HG02943 (cell line): ENCODE measurements at regions not wholly inside any gene's neighbourhood (a gene's known extent, or its start where the extent isn't known, plus 50 kb on each side); places are given as distances from the start of the nearest gene placed in this dataset.

ENCODE experiments used
- ATAC-seq: cut with Tn5 transposase; IDR thresholded peaks from one replicate; pipeline ENCODE4 v1.9.1; 2021; ENCODE audit warnings: mild to moderate bottlenecking, low read depth, moderate library complexity; ENCODE audit not compliant: unreplicated experiment

DNA sequence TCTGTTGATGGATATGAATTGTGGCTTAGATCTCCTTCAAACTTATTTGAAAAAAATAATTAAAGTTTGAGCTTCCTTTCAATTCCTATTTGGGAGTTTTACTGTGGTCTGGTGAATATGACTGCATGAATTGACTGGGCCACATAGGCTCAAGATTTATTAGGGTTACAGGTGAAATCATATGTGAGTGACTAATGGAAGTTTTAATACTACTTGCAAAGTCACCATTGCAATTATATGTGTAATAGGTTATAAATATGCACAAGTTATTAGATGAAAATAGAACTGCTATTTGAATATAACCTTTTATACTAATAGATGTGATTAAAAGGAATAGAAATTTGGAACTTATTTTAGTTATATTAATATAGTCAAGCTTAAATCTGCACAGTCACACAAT lies 712.1 kb upstream of the MMS22L start:
- ATAC-seq, result no peak

DNA sequence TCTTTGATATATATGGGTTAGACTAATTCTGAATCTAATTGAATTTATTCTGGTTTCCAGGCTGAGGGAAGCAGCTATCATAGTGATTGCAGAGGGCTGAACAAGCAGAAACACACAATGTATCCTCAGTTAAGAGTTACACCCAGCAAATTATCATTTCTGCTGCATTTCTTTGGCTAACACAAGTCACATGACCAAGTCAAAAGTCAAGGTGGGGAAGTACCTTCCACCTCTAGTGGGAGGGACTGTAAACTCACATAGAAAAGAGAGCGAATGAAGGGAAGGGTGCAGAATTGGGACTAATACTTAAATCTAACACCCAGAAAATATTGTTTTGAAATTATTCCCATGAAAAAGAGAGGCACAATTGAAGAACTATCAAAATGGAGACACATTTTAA lies 719.7 kb upstream of the MMS22L start:
- no peak for ATAC-seq

DNA sequence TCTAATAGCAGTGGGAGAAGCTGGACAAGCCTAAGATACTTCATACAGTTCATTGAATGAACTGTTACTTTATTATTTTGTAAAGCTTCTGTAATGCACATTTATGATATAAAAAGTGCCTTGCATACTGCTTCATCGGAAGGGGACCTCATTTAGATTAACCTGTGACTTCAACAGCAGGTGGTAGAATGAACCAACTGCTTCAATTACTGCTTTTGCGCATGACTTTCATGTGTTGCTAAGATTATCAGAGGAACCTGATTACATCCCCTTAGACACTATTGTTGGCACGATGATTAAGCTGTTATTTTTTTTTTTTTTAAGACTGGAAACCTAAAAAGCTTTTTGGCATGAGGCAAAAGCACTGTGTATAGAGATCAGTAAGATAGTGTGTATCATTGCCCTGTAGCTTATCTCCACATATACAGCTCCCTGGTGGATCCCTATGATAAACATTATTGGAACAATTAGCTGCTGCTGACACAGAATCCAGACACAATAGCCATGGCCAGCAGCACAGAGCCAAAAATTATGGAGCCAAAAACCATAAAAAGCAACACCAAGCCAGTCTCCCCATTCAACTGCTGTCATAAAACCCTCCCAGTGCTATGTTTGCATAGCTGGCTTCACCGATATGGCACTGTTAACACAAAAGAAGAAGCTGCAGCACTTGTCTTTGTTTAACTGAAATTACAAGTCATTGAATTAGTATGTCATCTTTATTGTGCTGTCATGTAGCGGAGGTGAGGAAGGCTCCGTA lies 731.6 kb upstream of the MMS22L start:
- no peak for ATAC-seq

DNA sequence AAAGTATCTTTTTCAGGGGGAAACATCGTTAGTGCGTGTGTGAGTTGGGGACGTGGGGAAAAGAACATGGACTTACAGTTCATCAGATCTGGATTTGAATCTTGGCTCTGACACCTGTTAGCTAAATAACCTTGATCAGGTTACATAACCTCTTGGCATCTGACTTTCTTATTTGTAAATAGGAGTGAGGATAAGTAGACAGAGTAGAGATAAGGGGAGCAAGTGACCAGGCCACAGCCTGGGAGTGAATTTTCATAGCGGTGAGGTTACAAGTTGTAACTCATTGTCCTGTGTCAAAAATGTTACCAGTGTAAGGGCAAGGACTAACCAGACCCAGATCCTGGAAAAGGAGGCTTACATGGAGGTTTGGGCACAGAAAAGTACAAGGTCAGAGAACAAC lies 733.5 kb upstream of the MMS22L start:
- ATAC-seq, result no peak

DNA sequence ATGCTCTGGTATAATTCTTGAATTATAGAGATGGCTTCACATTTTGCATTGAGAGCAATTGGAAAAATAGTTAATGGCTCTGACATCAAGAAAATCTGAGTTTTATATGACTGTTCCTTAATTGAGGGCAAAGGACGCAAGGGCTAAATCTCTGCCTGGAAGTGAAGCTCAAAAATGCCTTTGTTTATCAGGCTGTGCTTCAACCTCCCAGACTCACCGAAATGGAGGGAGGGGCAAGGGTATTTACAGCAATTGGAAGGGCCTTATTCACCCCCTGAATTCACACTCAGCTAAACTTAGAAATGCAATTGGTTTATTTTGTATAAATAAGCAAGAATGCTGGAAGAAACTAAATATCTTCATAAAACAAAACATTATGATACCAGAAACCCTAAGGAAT lies 737.2 kb upstream of the MMS22L start:
- ATAC-seq, result no peak

DNA sequence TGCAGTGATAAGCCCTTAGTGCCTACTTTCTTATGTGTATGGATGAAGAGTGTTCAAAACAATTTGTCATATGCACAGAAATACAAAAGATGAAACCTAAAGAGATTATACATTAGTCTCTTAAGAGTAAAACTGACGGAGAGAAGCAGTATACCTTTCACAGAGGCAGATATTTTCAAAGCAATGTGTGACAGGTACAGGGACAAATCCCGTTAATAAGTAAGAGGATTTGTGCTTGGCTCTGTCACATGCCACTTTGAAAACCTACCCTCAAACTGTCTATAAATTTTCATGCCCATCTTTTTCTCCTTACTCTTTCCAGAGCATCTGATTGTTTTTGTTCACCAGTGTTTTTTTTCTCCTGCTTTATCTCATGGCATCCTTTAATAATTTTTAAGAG lies 741.3 kb upstream of the MMS22L start:
- ATAC-seq, result no peak

DNA sequence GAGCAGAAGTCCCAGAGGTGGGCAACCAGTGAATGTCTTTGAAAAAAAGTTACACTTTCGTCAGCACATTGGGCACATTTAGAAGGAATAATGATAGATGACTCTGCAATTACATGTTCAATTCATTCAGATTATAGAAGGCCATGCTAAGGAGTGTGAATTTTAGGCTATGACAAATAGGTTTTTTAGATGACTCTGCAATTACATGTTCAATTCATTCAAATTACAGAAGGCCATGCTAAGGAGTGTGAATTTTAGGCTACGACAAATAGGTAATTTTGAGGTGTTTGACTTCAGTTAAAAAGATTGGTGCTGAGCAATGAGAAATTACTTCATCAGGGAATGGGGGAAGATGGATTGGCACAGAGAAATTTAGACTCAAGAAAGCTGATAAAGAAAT lies 744.9 kb upstream of the MMS22L start:
- no peak for ATAC-seq

DNA sequence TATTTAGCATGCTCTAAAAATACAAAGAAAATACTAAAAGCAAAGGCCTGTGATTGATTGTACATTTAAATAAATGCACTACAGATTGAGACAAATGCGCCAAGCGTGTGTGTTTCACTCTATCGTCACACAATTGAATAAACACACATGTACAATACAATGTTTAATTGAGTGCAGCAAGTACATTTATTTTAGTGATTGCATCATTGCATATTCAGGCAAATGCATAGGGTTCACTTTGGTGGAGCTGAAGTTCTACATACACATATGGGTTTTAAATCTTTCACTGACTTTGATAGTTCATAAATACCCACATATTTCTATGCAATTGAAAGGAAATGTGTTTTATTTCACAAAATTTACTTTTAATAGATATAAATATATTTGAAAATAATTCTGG lies 750.6 kb upstream of the MMS22L start:
- no peak for ATAC-seq

DNA sequence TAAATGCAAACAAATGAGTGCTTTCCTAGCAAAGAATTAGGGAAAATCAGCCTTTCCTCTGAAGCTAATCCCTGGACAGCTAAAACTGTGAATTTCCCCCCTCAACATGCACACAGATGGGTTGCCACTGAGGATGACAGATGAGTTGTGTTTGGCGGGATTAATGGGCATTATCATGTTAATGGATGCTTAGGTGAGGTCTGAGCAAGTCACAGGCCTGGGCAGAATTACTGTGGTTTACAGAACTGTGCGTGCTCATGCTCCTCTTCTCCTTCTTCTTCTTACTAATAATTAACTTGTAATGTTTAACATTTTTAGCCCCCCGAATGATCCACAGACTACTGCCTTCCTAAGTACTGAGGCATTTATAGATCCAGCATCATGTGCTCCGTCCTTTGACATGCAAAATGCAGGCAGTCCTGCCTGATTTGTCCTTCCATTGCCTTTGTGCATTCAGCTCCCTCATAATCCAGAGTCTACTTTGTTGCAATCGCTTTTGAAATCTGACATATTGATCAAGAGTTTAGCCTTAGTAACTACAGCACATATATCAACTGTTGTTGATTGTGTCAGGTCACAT lies 753.4 kb upstream of the MMS22L start:
- no peak for ATAC-seq

DNA sequence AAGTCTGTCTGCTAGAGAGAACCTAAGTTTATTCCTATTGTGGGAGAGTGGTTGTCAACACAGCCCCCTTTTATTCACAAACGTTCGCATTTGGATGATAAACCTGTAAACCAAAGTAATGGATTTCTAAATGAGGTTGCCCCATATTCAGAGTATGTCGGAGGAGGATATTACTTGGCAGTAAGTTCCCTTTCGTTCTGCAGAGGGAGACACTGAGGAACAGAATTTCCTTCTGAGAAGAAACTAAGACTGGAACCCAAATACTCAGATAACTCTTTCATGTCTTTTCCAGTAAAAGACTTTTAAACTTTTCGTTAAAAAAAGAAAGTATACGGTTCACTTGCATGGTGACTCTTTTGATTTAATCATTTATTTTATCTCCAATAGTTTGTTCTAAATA lies 754.6 kb upstream of the MMS22L start:
- no peak for ATAC-seq

DNA sequence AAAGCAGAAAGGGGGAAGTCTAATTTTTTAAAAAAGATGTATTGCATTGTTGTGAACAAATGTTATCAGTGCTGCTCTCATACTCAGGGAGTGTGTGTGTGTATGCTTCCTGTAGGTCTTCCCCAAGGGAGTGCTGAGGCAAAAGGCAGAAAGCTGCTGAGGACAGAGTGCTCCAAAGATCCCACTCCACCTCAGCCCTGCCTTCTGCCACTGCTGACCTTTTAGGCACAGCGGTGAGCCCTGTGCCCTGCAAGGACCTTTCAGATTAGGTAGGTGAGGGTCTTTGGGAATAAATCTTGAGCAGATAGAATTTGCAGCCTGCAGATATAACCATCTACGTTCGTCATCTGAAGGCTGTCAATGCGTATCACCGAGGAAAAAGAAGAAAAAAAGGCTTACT lies 756.4 kb upstream of the MMS22L start:
- no peak for ATAC-seq

DNA sequence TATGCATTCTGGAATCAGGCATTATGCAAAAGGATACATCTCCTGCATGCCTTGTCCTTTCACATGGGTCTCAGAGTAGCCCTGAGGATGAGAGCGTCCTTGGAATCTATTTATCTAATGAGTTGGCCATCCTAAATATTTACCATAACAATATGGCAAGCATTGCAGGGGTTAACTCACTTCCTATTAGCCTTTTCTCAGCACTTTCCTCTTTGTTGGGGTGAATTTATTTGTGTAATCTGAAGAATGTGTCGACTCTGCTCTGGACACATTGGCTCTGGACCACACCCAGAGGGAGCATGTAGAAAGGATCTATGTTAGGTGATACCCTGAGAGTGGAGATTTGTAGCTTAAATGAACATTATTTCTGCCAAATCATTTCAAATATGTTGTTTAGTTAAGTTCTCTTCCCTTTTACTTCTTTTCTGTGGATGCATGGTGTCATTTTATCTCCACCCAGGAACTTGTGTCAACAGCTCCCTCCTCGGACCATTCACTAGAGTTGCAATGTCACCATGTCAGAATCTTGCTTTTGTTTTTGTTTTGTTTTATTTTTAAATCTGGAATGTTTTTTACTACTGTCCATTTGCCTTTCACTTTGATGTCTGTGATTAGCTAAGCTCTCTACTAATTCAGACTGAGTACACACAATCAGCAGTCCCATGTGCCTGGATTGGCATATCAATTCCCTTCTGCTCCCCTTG lies 757.0 kb upstream of the MMS22L start:
- ATAC-seq, result no peak

DNA sequence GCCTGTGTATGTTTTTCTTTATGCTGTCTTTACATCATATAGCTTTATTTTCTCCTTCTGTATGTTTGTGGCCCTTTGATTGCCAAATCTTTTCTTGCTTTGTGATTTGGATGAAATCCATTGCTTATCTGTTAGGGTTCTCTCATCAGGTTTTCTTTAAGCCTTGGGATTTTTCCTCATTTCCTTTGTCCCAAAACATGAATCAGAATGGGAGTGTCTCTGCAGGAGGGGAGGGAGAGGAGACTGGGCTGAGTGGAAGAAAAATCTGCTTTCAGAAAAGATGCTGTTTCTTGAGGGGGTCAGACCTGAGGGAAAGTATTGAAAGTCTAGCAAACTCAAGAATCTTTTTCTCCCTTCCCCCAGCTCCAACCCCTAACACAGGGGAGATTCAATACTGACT lies 758.0 kb upstream of the MMS22L start:
- ATAC-seq, result no peak

DNA sequence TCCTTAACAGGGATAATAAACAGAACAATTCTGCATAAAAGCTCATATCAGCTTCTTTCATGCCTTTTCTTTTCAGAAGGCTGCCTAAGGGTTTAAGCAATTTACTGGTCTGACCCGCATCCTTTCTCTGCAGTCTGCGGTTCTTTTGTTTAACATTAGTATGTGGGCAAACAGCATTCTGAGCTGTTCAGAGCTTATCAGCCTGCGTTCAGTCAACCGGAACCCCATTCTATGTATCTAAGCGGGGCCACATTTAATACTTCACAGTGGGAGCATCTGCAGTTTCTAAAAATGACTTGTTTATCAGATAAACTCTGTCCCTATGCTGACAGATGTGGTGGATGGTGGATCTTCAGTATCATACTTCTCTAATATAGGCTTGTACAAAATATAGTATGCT lies 758.9 kb upstream of the MMS22L start:
- ATAC-seq, result no peak

DNA sequence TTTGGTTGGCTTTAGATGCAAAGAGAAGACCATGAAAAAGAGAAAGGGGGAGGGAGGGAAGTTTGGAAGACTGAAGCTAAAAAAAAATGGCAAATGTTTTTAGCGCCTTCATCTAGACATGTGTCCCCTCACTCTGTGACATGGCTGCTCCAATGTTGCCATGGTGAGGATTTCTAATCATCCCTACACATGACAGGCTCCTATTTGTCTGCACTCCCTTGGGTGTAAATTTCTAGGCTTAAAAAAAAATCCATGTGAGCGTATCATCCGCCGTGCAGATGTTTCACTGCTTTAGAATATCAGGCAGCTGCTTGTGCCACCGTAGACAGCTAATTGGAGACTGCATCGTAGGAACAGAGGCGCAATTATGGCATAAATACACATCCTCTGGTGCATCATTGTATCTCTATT lies 761.1 kb upstream of the MMS22L start:
- ATAC-seq, result no peak

DNA sequence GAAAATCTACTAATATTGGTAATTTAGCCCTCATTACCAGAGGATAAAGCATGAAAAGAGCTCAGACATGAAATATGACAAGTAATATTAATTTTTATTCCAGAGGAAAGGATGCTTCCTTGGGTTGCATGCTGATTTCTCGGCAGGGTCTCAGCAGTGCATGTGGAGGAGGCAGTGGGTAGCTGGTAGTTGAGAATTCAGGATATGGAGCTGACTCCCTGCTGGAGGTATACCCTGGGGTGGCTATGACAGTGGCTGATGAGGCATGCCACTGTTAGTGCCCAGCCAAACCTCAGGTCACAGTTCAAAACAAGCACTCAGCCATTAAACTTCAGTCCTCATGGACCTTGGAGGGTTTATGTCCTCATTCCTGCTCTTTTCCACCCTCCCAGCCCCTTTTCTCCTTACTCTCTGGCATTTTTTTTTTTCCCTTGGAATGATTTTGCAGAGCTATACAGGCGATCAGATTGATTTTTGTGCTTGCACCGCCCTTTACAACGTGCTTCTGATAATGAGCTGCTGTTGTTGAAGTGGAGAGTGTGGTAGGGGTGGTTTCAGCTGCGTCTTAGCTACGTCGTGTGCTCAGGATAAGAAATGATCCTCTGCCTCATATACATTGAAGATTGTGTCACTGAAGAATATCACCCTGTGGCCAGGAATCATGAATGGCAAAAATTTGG lies 761.9 kb upstream of the MMS22L start:
- ATAC-seq, result no peak

DNA sequence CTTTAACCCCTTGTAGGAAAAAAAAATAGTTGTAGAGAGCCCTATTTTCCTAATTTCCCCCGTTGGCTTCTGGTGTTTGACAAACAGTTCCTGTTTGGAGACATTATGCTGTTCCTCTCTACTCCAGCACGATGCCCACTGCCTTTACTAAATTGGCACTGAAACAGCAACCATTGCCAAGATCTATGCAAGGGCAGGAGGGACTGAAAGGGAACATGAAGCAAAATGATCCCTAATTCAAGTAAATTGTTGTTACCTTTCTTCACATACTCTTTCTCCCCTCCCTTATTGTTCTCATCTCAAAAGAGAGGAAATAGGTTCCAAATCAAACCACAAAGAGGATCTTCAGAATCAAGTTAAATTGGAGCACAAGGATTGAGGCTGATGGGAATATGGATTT lies 764.1 kb upstream of the MMS22L start:
- ATAC-seq, result no peak

DNA sequence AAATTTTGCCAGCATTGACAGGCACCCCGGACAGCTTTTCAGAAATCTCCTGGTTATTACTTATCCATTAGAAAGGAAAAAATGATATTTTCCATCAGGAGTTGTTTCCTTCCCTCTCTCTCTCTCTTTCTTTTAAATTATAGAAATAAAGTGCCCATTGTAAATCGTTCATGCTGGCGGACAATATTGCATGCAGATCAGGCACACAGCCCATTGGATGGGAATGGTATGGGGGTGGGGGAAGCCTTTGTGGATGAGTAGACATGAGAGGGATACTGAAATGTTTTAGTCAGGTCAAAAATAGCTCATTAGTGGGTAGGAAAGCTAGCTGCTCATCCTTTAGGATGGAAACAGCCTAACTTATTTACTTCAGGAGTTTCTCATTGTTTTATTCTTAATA lies 764.9 kb upstream of the MMS22L start:
- ATAC-seq, result no peak

DNA sequence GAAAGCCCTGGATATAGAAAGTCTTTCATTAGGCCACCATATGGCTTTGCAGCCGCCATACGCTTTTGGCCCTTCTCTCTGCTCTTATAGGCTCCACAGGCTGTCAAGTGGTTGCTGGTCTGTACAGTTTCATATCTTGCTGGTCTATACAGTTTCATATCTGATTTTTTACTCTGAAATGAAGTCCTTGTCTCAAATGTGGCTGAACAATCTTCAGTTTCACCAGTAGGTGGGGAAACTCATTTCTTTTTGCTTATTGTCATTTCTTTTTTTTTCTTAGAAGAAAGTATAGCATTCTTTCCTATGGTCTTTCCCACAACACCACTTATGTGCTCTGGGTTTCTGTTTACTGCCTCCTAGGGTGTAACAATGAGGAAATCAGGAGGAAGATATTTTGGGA lies 771.4 kb upstream of the MMS22L start:
- ATAC-seq, result no peak

DNA sequence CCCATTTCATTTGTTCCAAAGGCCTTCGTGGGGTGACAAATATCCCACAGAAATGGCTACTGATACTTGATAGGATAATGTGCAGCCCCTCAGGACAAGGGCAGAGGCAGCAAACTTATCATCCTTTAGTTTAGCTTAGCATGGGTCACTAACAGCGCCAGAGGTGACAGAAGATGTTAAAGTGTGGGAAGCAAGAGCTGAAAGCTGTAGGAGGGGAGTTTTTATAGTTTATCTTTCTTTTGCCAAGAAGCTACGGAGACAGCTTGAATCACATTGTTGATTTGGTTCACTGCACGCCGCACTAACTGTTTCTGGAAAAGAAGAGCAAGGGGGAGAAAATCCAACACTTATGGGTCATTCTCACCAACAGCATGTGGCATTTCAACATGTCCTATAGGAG lies 773.9 kb upstream of the MMS22L start:
- ATAC-seq, result no peak

DNA sequence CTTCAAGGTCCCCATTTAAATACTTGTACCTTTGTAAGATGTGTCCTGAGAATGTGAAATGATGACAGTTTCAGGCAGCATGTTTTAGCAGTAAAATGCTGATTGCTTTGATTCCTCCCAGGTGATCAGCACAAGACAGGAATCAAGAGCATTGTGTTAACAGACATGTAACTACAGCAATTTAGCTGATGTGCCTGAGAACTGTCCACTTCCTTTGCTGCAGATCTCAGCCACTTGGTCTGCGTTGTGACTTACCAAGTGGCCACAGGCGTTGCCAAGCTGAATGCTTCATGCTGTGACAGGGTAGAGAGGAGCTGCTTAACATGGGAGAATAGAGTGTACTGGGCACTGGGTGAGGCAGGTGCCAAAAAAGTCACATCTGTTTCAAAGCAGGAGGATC lies 767.0 kb upstream of the POU3F2 start:
- ATAC-seq, result no peak
